Coronary artery (tissue), 2 donors: ENCODE measurements at regions not wholly inside any gene's neighbourhood (a gene's known extent, or its start where the extent isn't known, plus 50 kb on each side); places are given as distances from the start of the nearest gene placed in this dataset.

Source experiments
- DNase-seq: peaks from one replicate; pipeline ENCODE4 v3.0.0-alpha.2; 2017; ENCODE audit warnings: low spot score
- H3K27ac ChIP-seq, 2 donors: fragments of 200-600 bp; sonication (generic); one replicate each; pipeline ENCODE4 v1.5.1; 2016 to 2019
- H3K4me3 ChIP-seq: fragments of 200-600 bp; sonication (generic); 2 replicates; pipeline ENCODE4 v1.5.1; 2016; ENCODE audit warnings: mild to moderate bottlenecking, moderate library complexity
- TF ChIP-seq, protein P1 (sequence below): fragments of 200-600 bp; sonication (generic); IDR thresholded peaks from one replicate; pipeline ENCODE4 v1.5.1; 2019; ENCODE audit warnings: antibody characterized with exemption

- no peak for DNase-seq
- no peak overlapping the region for H3K27ac ChIP-seq
- H3K4me3 ChIP-seq, result no peak overlapping the region
- TF ChIP-seq, protein P1, sequence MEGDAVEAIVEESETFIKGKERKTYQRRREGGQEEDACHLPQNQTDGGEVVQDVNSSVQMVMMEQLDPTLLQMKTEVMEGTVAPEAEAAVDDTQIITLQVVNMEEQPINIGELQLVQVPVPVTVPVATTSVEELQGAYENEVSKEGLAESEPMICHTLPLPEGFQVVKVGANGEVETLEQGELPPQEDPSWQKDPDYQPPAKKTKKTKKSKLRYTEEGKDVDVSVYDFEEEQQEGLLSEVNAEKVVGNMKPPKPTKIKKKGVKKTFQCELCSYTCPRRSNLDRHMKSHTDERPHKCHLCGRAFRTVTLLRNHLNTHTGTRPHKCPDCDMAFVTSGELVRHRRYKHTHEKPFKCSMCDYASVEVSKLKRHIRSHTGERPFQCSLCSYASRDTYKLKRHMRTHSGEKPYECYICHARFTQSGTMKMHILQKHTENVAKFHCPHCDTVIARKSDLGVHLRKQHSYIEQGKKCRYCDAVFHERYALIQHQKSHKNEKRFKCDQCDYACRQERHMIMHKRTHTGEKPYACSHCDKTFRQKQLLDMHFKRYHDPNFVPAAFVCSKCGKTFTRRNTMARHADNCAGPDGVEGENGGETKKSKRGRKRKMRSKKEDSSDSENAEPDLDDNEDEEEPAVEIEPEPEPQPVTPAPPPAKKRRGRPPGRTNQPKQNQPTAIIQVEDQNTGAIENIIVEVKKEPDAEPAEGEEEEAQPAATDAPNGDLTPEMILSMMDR, result no peak
Observed at GRCh38 chr5:33224285-33224961, 216.3 kb upstream of the TARS1 start.

DNA sequence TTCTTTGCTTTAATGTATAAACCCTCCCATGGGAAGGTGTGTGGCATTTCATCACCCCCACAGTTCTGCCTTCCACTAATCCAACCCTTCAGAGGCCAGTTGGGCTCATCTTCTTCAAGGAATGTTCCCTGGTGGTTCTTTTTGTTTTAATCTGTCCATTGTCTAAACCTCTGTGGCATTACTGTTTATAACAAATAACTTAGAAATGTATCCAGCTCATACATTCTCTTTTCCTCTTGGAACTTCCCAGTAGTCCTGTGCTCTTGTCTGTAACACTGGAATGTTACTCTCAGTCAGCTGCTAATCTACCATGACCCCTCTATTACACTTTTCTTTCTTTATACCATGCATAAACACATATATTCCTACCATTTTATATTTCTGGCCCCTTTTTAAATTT is 213.5 kb upstream of the TARS1 start:
- TF ChIP-seq, protein P1, result no peak
- Histone ChIP-seq H3K4me3 (no peak overlapping the region), H3K27ac (peak overlapping the region in 1 of 2 donors; percentile 11)
- DNase-seq, result no peak

- TF ChIP-seq, protein P1, result no peak
- H3K27ac ChIP-seq, result peak overlapping the region in 1 of 2 donors; percentile 36
- H3K4me3 ChIP-seq, result no peak overlapping the region
- no peak for DNase-seq
Observed at GRCh38 chr5:33227746-33228145, 213.0 kb upstream of the TARS1 start.

DNA sequence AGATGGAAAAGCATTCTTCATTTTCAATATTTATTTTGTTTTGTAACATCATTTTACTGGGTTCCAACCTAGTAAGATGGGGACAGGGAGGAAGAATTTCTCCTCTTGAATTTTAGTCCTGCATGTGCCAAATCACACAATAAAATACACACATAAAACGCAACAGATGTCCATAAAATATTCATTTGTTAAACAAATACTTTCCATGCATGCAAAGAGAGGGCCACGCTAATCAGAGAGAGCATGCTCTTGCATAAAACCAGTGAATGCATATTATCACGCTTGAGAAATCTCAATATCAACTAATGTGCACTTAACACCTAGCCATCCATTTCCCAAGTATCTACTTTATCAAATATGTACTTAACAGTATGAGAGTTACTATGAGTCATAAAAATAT is 212.6 kb upstream of the TARS1 start:
- TF ChIP-seq, protein P1, result no peak
- H3K27ac ChIP-seq, result no peak overlapping the region
- no peak for DNase-seq
- no peak overlapping the region for H3K4me3 ChIP-seq

- no peak for DNase-seq
- Histone ChIP-seq H3K4me3 (no peak overlapping the region), H3K27ac (peak overlapping the region in 1 of 2 donors; percentile 34)
- TF ChIP-seq, protein P1, result no peak
Observed at GRCh38 chr5:33229216-33229615, 211.5 kb upstream of the TARS1 start.

DNA sequence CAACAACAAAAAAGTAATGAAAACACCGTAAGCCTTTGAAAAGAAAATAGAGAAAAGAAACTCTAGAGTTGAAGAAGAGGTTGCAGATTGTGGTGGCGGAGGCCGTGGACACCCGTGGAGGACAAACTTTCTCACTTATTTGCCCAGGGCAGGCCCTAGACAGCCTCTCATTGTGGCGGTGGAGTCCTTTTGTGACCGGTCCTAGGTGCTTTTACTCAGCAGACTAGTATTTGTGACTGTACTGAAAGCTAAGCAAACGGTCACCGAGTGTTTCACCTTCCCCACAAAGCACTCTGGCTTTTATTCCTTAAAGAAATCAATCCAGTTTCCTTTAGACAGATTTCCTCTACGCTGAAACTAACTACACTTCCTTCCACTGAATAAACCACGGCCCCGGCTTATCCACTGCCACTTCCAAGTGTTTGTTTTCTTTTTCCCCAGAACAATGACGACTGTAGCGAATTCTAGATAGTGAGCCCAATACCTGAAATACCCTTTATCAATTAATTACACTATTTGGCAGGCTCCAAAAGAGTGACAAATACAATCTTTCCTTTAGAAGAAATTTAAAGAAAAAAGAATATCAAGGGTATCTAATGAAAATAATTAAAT is 210.2 kb upstream of the TARS1 start:
- DNase-seq, result no peak
- TF ChIP-seq, protein P1, result no peak
- H3K27ac ChIP-seq, result no peak overlapping the region
- no peak overlapping the region for H3K4me3 ChIP-seq

GRCh38 chr5:33231214-33231710 is 209.5 kb upstream of the TARS1 start:
- no peak for DNase-seq
- Histone ChIP-seq H3K4me3 (no peak overlapping the region), H3K27ac (no peak overlapping the region)
- TF ChIP-seq, protein P1, result no peak
